GM23338 (cell line): ENCODE measurements at regions not wholly inside any gene's neighbourhood (a gene's known extent, or its start where the extent isn't known, plus 50 kb on each side); places are given as distances from the start of the nearest gene placed in this dataset. TPM values are rescaled to one million over a fixed set of nuclear protein-coding genes. Genes with fewer than 3 reads are reported as not detected.

Source experiments
- microRNA-seq: library from miRNA; unstranded; fragments of <30 nt; microRNA quantifications from one replicate; pipeline ENCODE4, GENCODE V29; 2017
- small RNA-seq: library from RNA; depleted of rRNA; stranded (forward); fragments of <200 nt; gene quantifications from one replicate; pipeline ENCODE3, GENCODE V24; 2014; ENCODE audit warnings: low replicate concordance

Small RNA genes in the stretch of these regions (microRNA-seq; reads per million reads assigned to microRNA genes)
- gene MIR4477B = not detected

Small RNA genes in the stretch of these regions (small RNA-seq; reads per million reads assigned to genes)
- not detected for gene MIR4477B
- not detected for gene PTGER4P3
- gene RNA5SP284 = 0.77 reads per million, percentile 52 among the genes with 10 or more reads in this experiment
